ENCODE measurements at regions not wholly inside any gene's neighbourhood (a gene's known extent, or its start where the extent isn't known, plus 50 kb on each side); places are given as distances from the start of the nearest gene placed in this dataset.

DNA sequence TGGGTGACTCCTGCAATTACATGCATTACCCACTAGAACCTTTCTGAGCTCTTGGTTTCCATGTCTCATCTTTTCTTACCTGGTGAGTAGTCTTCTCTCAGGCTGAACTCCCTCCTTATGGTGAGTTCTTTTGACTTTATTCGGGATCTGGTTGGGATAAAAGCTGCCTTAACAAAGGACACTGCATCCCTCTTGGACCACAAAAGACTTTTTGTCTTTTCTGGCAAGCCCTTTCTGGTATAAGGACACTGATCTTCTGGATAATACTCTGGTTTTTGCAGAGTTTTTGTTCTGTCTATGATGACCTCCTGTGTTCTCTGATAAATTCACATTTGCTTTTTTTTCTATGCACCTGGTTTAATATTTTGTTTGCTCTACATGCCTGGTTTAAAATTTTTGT, 66.7 kb downstream of the SLITRK1 start:
- intact Hi-C loops (cut with DNase I), result no loop called here

DNA sequence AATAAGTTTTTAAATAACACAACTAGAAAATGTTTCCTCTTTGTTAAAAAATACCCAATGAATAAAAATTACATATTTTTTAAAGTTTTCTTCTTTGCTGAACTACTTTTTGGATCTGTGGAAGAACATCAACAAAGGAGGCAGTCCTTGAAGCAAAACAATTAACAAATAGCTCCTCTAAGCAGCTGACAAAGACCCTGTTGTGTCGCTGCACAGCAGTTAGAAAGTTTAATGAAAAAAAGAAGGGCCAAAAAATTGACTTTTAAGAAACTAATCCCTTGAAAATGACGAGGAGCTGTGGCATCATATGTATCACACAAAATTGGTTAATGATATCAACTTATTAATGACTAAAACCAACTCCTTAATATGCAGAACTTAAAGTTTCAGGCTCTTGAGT, 72.1 kb downstream of the SLITRK1 start:
- no peak for TF ChIP-seq CTCF (IDR thresholded peaks at IDR 0.05)
- no peak overlapping the region for H3K27ac ChIP-seq
- intact Hi-C loops (cut with DNase I), result no loop called here
- H3K9ac ChIP-seq (ENCODE audit: low read depth in 2 of 2, low read length in 2 of 2), result no peak overlapping the region
- H3K4me1 ChIP-seq, result no peaks in the 10 kb centered on the region
- DNase-seq, result no peak
- H3K36me3 ChIP-seq, result no peaks in the 10 kb centered on the region
- H3K9me3 ChIP-seq, result no peaks in the 10 kb centered on the region
- H3K27me3 ChIP-seq, result no peaks in the 10 kb centered on the region
- H3K4me3 ChIP-seq, result no peak overlapping the region

More for the DNA sequence above, 66.7 kb downstream of the SLITRK1 start:
- TF ChIP-seq CTCF (IDR thresholded peaks at IDR 0.05), result no peak
- H3K27me3 ChIP-seq, result no peaks in the 10 kb centered on the region
- no peak overlapping the region for H3K27ac ChIP-seq
- H3K4me1 ChIP-seq, result no peaks in the 10 kb centered on the region
- H3K4me3 ChIP-seq, result no peak overlapping the region
- H3K36me3 ChIP-seq, result no peaks in the 10 kb centered on the region
- no peaks in the 10 kb centered on the region for H3K9me3 ChIP-seq
- DNase-seq, result no peak
- H3K9ac ChIP-seq (ENCODE audit: low read depth in 2 of 2, low read length in 2 of 2), result no peak overlapping the region

DNA sequence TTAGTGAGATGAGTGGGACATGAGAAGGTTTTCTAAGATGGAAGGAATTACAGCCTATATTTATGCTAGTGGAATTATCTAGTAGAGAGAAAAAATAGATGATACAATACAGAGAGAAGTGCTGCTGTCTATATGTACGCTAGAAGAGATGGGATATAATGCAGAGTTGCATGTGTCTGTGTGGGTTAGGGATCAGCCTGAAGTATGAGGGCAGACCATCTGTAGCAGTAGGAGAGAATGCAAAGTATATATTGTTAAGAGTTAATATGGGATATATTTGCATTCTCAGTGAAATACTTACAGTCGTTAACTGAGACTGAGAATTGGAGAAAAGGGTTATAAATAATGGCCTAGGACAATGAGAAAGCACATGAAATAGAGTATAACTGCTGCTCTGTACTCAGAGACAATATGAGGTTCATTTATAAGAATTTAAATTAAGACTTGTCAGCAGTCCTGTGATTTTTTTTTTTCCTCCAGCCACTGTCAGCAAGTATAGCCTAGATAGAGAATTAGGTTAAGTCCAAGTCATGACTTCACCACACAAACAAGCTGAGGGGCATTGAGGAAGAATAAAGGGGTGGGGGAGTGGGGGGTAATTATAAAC, 77.8 kb downstream of the SLITRK1 start:
- Histone ChIP-seq H3K4me3 (no peak overlapping the region), H3K4me1 (no peaks in the 10 kb centered on the region), H3K9ac (ENCODE audit: low read depth in 2 of 2, low read length in 2 of 2) (no peak overlapping the region), H3K36me3 (no peaks in the 10 kb centered on the region), H3K27me3 (no peaks in the 10 kb centered on the region), H3K27ac (no peak overlapping the region), H3K9me3 (no peaks in the 10 kb centered on the region)
- intact Hi-C loops (cut with DNase I), result no loop called here
- DNase-seq, result no peak
- TF ChIP-seq CTCF (IDR thresholded peaks at IDR 0.05), result no peak

GRCh38 chr13:83798731-83799130, 83.5 kb downstream of the SLITRK1 start:
- no peaks in the 10 kb centered on the region for H3K36me3 ChIP-seq
- no peak overlapping the region for H3K27ac ChIP-seq
- no peak overlapping the region for H3K9ac ChIP-seq (ENCODE audit: low read depth in 2 of 2, low read length in 2 of 2)
- TF ChIP-seq CTCF (IDR thresholded peaks at IDR 0.05), result no peak
- no peak for DNase-seq
- H3K9me3 ChIP-seq, result no peaks in the 10 kb centered on the region
- no peaks in the 10 kb centered on the region for H3K4me1 ChIP-seq
- H3K27me3 ChIP-seq, result no peaks in the 10 kb centered on the region
- intact Hi-C loops (cut with DNase I), result no loop called here
- H3K4me3 ChIP-seq, result no peak overlapping the region

GRCh38 chr13:83796364-83796763, 85.9 kb downstream of the SLITRK1 start:
- Histone ChIP-seq H3K27me3 (no peaks in the 10 kb centered on the region), H3K27ac (no peak overlapping the region), H3K9ac (ENCODE audit: low read depth in 2 of 2, low read length in 2 of 2) (no peak overlapping the region), H3K4me3 (no peak overlapping the region), H3K9me3 (no peaks in the 10 kb centered on the region), H3K4me1 (no peaks in the 10 kb centered on the region), H3K36me3 (no peaks in the 10 kb centered on the region)
- intact Hi-C loops (cut with DNase I), result no loop called here
- no peak for TF ChIP-seq CTCF (IDR thresholded peaks at IDR 0.05)
- no peak for DNase-seq

Measured in colonic mucosa (tissue), 4 donors.